Mesothelial cell of epicardium (in vitro differentiated cells): ENCODE measurements at regions not wholly inside any gene's neighbourhood (a gene's known extent, or its start where the extent isn't known, plus 50 kb on each side); places are given as distances from the start of the nearest gene placed in this dataset.

Experiments used
- DNase-seq, 2 experiments: peaks; one replicate each; pipeline ENCODE4 v3.0.0; 2021; ENCODE audit warnings: low spot score in 2 of 2; ENCODE audit not compliant: unreplicated experiment in 2 of 2
- H3K27ac Mint-ChIP-seq: 2 replicates; pipeline ENCODE4 v1.8.0; 2021; ENCODE audit warnings: mixed read lengths
- H3K27me3 Mint-ChIP-seq: 2 replicates; pipeline ENCODE4 v1.8.0; 2021; ENCODE audit warnings: low read depth, mixed read lengths
- H3K36me3 Mint-ChIP-seq: 2 replicates; pipeline ENCODE4 v1.8.0; 2021; ENCODE audit warnings: mixed read lengths
- H3K4me1 Mint-ChIP-seq: 2 replicates; pipeline ENCODE4 v1.8.0; 2021; ENCODE audit warnings: mixed read lengths
- H3K4me3 Mint-ChIP-seq: 2 replicates; pipeline ENCODE4 v1.8.0; 2021; ENCODE audit warnings: mild to moderate bottlenecking, moderate library complexity, mixed read lengths
- H3K9me3 Mint-ChIP-seq: 2 replicates; pipeline ENCODE4 v1.8.0; 2021; ENCODE audit warnings: mixed read lengths
- CTCF ChIP-seq: fragments of 200-600 bp; sonication (generic); IDR thresholded peaks from one replicate; pipeline ENCODE4 v1.5.0; 2021; ENCODE audit warnings: antibody characterized with exemption; ENCODE audit not compliant: unreplicated experiment

- no peak for TF ChIP-seq CTCF
- no peak for DNase-seq
- Mint-ChIP-seq H3K27me3 (no peaks in the 10 kb centered on the region), H3K4me1 (peaks cover 32% of the 10 kb centered on the region), H3K27ac (no peak overlapping the region), H3K36me3 (no peaks in the 10 kb centered on the region), H3K4me3 (no peak overlapping the region), H3K9me3 (no peaks in the 10 kb centered on the region)
Observed at GRCh38 chr2:5497874-5498273, 194.3 kb upstream of the SOX11 start.

GRCh38 chr2:5501807-5502206 is 190.4 kb upstream of the SOX11 start:
- TF ChIP-seq CTCF = no peak
- H3K27me3 Mint-ChIP-seq = no peaks in the 10 kb centered on the region
- peaks cover 8% of the 10 kb centered on the region for H3K4me1 Mint-ChIP-seq
- H3K9me3 Mint-ChIP-seq = no peaks in the 10 kb centered on the region
- H3K27ac Mint-ChIP-seq = no peak overlapping the region
- H3K36me3 Mint-ChIP-seq = no peaks in the 10 kb centered on the region
- H3K4me3 Mint-ChIP-seq = no peak overlapping the region
- DNase-seq = no peak

- TF ChIP-seq CTCF = no peak
- Mint-ChIP-seq H3K36me3 (no peaks in the 10 kb centered on the region), H3K27ac (no peak overlapping the region), H3K9me3 (no peaks in the 10 kb centered on the region), H3K27me3 (no peaks in the 10 kb centered on the region), H3K4me3 (no peak overlapping the region), H3K4me1 (peaks cover 7% of the 10 kb centered on the region)
- no peak for DNase-seq
Observed at GRCh38 chr2:5502385-5502784, 189.8 kb upstream of the SOX11 start.

- Mint-ChIP-seq H3K36me3 (no peaks in the 10 kb centered on the region), H3K4me1 (peaks cover 7% of the 10 kb centered on the region), H3K27ac (no peak overlapping the region), H3K27me3 (no peaks in the 10 kb centered on the region), H3K9me3 (no peaks in the 10 kb centered on the region), H3K4me3 (no peak overlapping the region)
- no peak for TF ChIP-seq CTCF
- DNase-seq = no peak
Observed at GRCh38 chr2:5504756-5505155, 187.4 kb upstream of the SOX11 start.

- H3K27me3 Mint-ChIP-seq = no peaks in the 10 kb centered on the region
- no peaks in the 10 kb centered on the region for H3K9me3 Mint-ChIP-seq
- no peak overlapping the region for H3K27ac Mint-ChIP-seq
- H3K4me1 Mint-ChIP-seq = peaks cover 7% of the 10 kb centered on the region
- no peak for TF ChIP-seq CTCF
- no peak for DNase-seq
- H3K36me3 Mint-ChIP-seq = no peaks in the 10 kb centered on the region
- no peak overlapping the region for H3K4me3 Mint-ChIP-seq
Observed at GRCh38 chr2:5507367-5507766, 184.8 kb upstream of the SOX11 start.

GRCh38 chr2:5509362-5509761 is 182.8 kb upstream of the SOX11 start:
- no peak overlapping the region for H3K4me3 Mint-ChIP-seq
- no peak for DNase-seq
- H3K27ac Mint-ChIP-seq = no peak overlapping the region
- no peaks in the 10 kb centered on the region for H3K36me3 Mint-ChIP-seq
- TF ChIP-seq CTCF = no peak
- no peaks in the 10 kb centered on the region for H3K27me3 Mint-ChIP-seq
- H3K9me3 Mint-ChIP-seq = no peaks in the 10 kb centered on the region
- peaks cover 1% of the 10 kb centered on the region for H3K4me1 Mint-ChIP-seq
